ENCODE measurements at regions not wholly inside any gene's neighbourhood (a gene's known extent, or its start where the extent isn't known, plus 50 kb on each side); places are given as distances from the start of the nearest gene placed in this dataset.

DNA sequence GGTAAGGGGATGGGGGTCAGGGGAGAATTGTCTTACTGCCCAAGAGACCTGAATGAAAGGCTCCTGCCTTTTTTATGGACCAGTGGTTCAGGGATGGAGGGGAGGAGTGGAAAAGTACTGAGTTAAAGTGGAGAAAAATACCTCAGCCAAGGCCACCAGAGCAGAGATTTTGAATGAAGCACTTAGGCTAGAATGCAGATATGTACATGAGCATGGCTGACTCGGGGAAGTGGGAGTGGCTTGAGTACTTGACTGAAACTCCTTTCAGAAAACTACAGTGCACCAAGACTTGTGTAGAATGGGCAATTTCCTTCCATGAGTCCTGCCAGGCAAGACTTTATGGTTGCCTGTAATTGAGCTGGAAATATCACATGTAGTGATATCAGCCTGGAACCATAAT lies 429.6 kb upstream of the LRRC7 start:
- peaks cover 0 to 7% (median 1%) of the 10 kb centered on the region in 4 donors for H3K9me3 ChIP-seq (ENCODE audit: control insufficient read depth in 4 of 4, low read length in 3 of 4)
- TF ChIP-seq, protein P1, sequence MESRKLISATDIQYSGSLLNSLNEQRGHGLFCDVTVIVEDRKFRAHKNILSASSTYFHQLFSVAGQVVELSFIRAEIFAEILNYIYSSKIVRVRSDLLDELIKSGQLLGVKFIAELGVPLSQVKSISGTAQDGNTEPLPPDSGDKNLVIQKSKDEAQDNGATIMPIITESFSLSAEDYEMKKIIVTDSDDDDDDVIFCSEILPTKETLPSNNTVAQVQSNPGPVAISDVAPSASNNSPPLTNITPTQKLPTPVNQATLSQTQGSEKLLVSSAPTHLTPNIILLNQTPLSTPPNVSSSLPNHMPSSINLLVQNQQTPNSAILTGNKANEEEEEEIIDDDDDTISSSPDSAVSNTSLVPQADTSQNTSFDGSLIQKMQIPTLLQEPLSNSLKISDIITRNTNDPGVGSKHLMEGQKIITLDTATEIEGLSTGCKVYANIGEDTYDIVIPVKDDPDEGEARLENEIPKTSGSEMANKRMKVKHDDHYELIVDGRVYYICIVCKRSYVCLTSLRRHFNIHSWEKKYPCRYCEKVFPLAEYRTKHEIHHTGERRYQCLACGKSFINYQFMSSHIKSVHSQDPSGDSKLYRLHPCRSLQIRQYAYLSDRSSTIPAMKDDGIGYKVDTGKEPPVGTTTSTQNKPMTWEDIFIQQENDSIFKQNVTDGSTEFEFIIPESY (IDR thresholded peaks at IDR 0.05) = no peak
- TF ChIP-seq RAD21 (IDR thresholded peaks at IDR 0.05) = no peak
- no peak for TF ChIP-seq HNF4G (IDR thresholded peaks at IDR 0.05)
- no peak for TF ChIP-seq RXRA (IDR thresholded peaks at IDR 0.05)
- TF ChIP-seq, protein P2, sequence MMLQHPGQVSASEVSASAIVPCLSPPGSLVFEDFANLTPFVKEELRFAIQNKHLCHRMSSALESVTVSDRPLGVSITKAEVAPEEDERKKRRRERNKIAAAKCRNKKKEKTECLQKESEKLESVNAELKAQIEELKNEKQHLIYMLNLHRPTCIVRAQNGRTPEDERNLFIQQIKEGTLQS (IDR thresholded peaks at IDR 0.05) = no peak
- no peak for TF ChIP-seq SP1 (IDR thresholded peaks at IDR 0.05)
- TF ChIP-seq FOXA2 (IDR thresholded peaks at IDR 0.05) = no peak
- no peak for TF ChIP-seq FOXA1 (IDR thresholded peaks at IDR 0.05)
- no peak for TF ChIP-seq JUND (IDR thresholded peaks at IDR 0.05)
- TF ChIP-seq, protein P3, sequence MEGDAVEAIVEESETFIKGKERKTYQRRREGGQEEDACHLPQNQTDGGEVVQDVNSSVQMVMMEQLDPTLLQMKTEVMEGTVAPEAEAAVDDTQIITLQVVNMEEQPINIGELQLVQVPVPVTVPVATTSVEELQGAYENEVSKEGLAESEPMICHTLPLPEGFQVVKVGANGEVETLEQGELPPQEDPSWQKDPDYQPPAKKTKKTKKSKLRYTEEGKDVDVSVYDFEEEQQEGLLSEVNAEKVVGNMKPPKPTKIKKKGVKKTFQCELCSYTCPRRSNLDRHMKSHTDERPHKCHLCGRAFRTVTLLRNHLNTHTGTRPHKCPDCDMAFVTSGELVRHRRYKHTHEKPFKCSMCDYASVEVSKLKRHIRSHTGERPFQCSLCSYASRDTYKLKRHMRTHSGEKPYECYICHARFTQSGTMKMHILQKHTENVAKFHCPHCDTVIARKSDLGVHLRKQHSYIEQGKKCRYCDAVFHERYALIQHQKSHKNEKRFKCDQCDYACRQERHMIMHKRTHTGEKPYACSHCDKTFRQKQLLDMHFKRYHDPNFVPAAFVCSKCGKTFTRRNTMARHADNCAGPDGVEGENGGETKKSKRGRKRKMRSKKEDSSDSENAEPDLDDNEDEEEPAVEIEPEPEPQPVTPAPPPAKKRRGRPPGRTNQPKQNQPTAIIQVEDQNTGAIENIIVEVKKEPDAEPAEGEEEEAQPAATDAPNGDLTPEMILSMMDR (IDR thresholded peaks at IDR 0.05; ENCODE audit: low read depth, low read length, missing input control) = no peak
- no peak for TF ChIP-seq GABPA (IDR thresholded peaks at IDR 0.05 in 1 of 2, conservative IDR thresholded peaks at IDR 0.05 in 1 of 2)
- TF ChIP-seq, protein P4, sequence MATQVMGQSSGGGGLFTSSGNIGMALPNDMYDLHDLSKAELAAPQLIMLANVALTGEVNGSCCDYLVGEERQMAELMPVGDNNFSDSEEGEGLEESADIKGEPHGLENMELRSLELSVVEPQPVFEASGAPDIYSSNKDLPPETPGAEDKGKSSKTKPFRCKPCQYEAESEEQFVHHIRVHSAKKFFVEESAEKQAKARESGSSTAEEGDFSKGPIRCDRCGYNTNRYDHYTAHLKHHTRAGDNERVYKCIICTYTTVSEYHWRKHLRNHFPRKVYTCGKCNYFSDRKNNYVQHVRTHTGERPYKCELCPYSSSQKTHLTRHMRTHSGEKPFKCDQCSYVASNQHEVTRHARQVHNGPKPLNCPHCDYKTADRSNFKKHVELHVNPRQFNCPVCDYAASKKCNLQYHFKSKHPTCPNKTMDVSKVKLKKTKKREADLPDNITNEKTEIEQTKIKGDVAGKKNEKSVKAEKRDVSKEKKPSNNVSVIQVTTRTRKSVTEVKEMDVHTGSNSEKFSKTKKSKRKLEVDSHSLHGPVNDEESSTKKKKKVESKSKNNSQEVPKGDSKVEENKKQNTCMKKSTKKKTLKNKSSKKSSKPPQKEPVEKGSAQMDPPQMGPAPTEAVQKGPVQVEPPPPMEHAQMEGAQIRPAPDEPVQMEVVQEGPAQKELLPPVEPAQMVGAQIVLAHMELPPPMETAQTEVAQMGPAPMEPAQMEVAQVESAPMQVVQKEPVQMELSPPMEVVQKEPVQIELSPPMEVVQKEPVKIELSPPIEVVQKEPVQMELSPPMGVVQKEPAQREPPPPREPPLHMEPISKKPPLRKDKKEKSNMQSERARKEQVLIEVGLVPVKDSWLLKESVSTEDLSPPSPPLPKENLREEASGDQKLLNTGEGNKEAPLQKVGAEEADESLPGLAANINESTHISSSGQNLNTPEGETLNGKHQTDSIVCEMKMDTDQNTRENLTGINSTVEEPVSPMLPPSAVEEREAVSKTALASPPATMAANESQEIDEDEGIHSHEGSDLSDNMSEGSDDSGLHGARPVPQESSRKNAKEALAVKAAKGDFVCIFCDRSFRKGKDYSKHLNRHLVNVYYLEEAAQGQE (IDR thresholded peaks at IDR 0.05) = no peak
- TF ChIP-seq, protein P5, sequence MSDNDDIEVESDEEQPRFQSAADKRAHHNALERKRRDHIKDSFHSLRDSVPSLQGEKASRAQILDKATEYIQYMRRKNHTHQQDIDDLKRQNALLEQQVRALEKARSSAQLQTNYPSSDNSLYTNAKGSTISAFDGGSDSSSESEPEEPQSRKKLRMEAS (IDR thresholded peaks at IDR 0.05) = no peak
- TF ChIP-seq TAF1 (conservative IDR thresholded peaks at IDR 0.05) = no peak
- no peak for TF ChIP-seq NR2F2 (IDR thresholded peaks at IDR 0.05)
- no peak for TF ChIP-seq HNF4A (conservative IDR thresholded peaks at IDR 0.05)
- WGBS = 48% methylated on average over 1 of the region's 1 CpG
- no peaks in the 10 kb centered on the region for H3K4me1 ChIP-seq (ENCODE audit: control insufficient read depth in 4 of 4, insufficient read depth in 4 of 4, low read length in 3 of 4)
- no peak for DNase-seq (ENCODE audit: low spot score)
- no peak overlapping the region for H3K9ac ChIP-seq (ENCODE audit: low read depth in 1 of 2, low read length in 2 of 2)
- no peak overlapping the region for H3K4me3 ChIP-seq (ENCODE audit: low read depth in 1 of 3, low read length in 3 of 3)
- H3K27me3 ChIP-seq (ENCODE audit: control insufficient read depth in 4 of 4, insufficient read depth in 4 of 4, low read length in 3 of 4) = no peaks in the 10 kb centered on the region
- no peaks in the 10 kb centered on the region for H3K36me3 ChIP-seq (ENCODE audit: control insufficient read depth in 4 of 4, insufficient read depth in 3 of 4, low read depth in 1 of 4, low read length in 3 of 4)
- no peak overlapping the region for H3K27ac ChIP-seq (ENCODE audit: low read depth in 1 of 2, low read length in 2 of 2)

DNA sequence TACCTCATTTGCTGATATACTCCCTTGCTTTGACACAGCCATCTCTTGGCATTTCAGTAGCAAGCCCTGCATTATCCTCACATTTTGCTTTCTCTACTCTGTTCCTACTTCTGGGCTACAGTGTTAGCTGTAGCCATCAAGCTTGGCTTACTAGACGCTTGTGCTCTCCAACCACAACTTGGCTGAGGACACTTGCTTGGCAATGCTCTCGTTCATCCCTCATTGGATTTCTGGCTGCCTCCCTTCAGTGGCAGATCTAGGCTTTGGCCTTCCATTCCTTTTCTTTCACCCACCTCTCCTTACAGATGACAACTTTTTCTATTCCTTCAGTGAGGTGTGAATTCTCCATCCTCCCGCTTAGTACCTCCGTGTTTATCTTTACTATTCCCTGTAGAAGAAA lies 428.7 kb upstream of the LRRC7 start:
- 72% methylated on average over 4 of the region's 4 CpGs for WGBS
- H3K4me3 ChIP-seq (ENCODE audit: low read depth in 1 of 3, low read length in 3 of 3) = no peak overlapping the region
- no peaks in the 10 kb centered on the region for H3K4me1 ChIP-seq (ENCODE audit: control insufficient read depth in 4 of 4, insufficient read depth in 4 of 4, low read length in 3 of 4)

More for the DNA sequence above, 428.7 kb upstream of the LRRC7 start:
- H3K27me3 ChIP-seq (ENCODE audit: control insufficient read depth in 4 of 4, insufficient read depth in 4 of 4, low read length in 3 of 4) = no peaks in the 10 kb centered on the region
- no peak overlapping the region for H3K27ac ChIP-seq (ENCODE audit: low read depth in 1 of 2, low read length in 2 of 2)
- peaks cover 0 to 7% (median 1%) of the 10 kb centered on the region in 4 donors for H3K9me3 ChIP-seq (ENCODE audit: control insufficient read depth in 4 of 4, low read length in 3 of 4)
- no peak for DNase-seq (ENCODE audit: low spot score)
- no peaks in the 10 kb centered on the region for H3K36me3 ChIP-seq (ENCODE audit: control insufficient read depth in 4 of 4, insufficient read depth in 3 of 4, low read depth in 1 of 4, low read length in 3 of 4)
- TF ChIP-seq FOXA1 (IDR thresholded peaks at IDR 0.05) (no peak), GABPA (IDR thresholded peaks at IDR 0.05 in 1 of 2, conservative IDR thresholded peaks at IDR 0.05 in 1 of 2) (no peak), RAD21 (IDR thresholded peaks at IDR 0.05) (no peak)
- H3K9ac ChIP-seq (ENCODE audit: low read depth in 1 of 2, low read length in 2 of 2) = no peak overlapping the region
